ENCODE measurements at regions not wholly inside any gene's neighbourhood (a gene's known extent, or its start where the extent isn't known, plus 50 kb on each side); places are given as distances from the start of the nearest gene placed in this dataset.
"Not testable (repeated sequence)": the region's sequence is repeated elsewhere in the genome, so short reads cannot be mapped to it uniquely, and the experiment has no call there.

DNA sequence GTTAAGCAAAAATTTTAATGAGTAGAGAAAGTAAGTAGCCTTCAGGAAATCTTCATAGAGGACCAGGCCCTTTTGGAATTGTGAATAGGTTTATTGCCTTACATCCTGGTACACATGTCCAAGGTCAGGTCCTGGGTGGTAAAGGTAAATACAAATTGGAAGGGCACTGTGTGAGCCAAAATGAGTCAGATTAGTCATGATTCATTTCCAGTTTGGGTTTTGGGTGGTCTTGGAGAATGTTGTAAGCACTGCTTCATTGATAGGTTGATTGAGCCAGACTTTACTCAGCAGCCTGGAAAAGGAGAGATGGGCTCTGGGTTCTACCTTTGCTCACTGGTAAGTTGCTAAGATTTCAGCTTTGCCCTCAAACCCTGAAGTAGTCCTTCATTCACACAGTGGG, 82.5 kb upstream of the ZNF169 start:
- H3K4me3 ChIP-seq (ENCODE audit: low read length) = no peak overlapping the region
- H3K9me3 ChIP-seq (ENCODE audit: low read depth, low read length) = no peaks in the 10 kb centered on the region
- H3K27me3 ChIP-seq (ENCODE audit: insufficient read depth, low read length) = no peaks in the 10 kb centered on the region
- H3K4me1 ChIP-seq (ENCODE audit: insufficient read depth, low read length) = peaks cover 29% of the 10 kb centered on the region

DNA sequence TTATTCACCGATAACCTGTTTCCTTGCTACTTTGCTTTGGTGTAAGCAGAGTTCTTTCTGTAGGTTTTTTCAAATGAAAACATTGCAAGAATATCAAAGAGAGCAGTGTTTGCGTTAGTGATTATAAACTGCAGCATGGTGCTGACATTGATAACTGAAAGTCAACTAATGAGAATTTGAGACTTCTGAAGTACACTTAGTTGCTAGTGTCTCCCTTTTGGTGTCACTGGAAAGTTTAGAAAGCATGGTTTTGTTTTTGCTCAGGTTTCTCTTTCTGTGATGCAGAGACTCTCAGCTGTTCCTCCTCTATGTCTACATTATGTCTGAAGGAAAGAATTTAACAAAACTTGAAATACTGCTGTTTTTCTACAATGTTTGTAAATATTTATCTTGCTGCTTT, 80.2 kb upstream of the ZNF169 start:
- no peaks in the 10 kb centered on the region for H3K27me3 ChIP-seq (ENCODE audit: insufficient read depth, low read length)
- no peak overlapping the region for H3K4me3 ChIP-seq (ENCODE audit: low read length)
- H3K4me1 ChIP-seq (ENCODE audit: insufficient read depth, low read length) = peaks cover 13% of the 10 kb centered on the region
- no peaks in the 10 kb centered on the region for H3K9me3 ChIP-seq (ENCODE audit: low read depth, low read length)

DNA sequence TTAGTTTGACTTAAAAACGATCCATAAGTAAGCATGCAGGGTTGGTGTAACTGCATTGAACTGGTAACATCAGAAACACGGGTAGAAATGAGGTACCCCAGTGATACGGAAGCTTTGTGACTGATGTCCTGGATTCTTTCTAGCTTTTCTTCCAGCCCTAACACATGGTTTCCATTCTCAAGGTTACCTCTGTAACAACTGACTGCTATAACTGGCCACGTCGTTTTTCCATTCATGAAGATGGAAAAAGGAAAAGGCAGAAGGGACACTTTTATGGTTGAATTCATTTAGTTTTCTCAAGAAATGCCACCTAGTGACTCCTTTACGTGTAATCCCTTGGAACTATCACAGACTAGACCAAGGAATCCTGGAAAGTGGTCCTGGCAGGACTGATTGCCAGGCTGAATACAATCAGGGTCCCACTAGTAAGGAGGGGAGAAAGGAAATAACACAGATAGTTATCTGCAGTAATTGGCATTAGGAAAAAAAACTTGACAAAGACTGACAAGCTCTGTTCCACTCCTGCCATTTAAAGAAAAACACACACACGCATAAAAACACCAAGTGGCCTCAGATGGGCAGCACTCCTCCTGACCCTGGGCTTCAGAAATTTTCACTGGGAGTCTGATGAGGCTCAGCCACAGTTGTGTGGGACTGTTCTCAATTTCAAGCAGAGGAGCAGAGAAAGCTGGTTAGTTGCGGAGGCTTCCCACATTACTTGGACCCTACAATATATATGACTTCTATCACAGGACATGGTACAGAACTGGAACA, 77.5 kb upstream of the ZNF169 start:
- H3K9me3 ChIP-seq (ENCODE audit: low read depth, low read length) = no peaks in the 10 kb centered on the region

DNA sequence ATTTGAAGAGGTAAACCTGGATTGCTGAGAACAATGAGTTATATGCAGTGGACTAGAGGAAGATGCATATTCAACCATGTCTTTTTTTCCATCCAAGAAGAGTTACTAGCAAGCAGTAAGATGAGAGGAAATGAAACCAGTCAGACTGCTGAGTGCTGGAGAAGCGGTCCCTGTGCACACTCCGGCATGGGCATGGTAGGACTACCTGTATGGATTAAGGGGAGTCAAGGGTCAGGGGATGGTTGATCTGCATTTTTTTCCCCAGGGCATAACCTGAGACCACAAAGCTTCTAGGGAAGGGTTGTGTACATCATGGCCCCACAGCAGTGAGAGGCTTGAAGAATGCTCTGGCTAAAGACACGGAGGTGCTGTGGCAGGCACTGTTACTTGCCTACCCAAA, 76.6 kb upstream of the ZNF169 start:
- Histone ChIP-seq H3K4me1 (ENCODE audit: insufficient read depth, low read length) (no peaks in the 10 kb centered on the region), H3K27me3 (ENCODE audit: insufficient read depth, low read length) (no peaks in the 10 kb centered on the region), H3K9me3 (ENCODE audit: low read depth, low read length) (no peaks in the 10 kb centered on the region), H3K4me3 (ENCODE audit: low read length) (no peak overlapping the region)

More for the DNA sequence above, 77.5 kb upstream of the ZNF169 start:
- H3K4me1 ChIP-seq (ENCODE audit: insufficient read depth, low read length) = no peaks in the 10 kb centered on the region
- H3K27me3 ChIP-seq (ENCODE audit: insufficient read depth, low read length) = no peaks in the 10 kb centered on the region
- H3K4me3 ChIP-seq (ENCODE audit: low read length) = no peak overlapping the region

DNA sequence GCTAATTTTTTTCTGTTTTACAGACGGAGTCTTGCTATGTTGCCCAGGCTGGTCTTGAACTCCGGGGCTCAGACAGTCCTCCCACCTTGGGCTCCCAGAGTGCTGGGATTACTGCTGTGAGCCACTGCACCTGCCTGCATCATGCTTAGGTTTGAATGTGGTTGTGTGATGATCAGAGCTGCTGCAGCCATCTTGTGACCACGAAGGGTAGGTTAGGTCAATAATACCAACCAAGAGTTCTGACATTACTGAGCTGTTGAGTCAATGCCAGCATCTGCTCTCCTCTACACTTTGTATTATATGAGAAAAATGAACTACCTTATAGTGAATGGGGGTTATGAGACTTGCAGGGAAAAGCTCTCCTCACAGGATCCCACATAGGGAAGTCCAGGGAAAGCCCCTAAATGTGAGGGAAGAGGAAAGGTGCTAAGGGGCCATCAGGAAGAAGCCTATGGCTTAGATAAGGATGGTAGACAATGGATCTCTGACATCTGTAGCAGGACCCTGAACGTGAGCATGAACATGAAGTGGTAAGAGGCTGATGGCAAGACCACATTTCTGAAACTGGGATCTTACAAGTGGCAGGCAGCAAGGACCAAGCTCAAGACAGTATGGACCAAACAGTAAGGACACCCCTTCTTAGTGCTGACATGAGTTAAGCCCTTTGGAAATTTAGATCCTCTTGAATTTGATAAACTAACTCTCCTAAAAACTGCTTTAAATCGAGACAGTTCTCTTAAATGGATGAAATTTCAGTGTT, 75.7 kb upstream of the ZNF169 start:
- H3K4me3 ChIP-seq (ENCODE audit: low read length) = no peak overlapping the region
- H3K4me1 ChIP-seq (ENCODE audit: insufficient read depth, low read length) = no peaks in the 10 kb centered on the region
- no peaks in the 10 kb centered on the region for H3K27me3 ChIP-seq (ENCODE audit: insufficient read depth, low read length)
- H3K9me3 ChIP-seq (ENCODE audit: low read depth, low read length) = no peaks in the 10 kb centered on the region

DNA sequence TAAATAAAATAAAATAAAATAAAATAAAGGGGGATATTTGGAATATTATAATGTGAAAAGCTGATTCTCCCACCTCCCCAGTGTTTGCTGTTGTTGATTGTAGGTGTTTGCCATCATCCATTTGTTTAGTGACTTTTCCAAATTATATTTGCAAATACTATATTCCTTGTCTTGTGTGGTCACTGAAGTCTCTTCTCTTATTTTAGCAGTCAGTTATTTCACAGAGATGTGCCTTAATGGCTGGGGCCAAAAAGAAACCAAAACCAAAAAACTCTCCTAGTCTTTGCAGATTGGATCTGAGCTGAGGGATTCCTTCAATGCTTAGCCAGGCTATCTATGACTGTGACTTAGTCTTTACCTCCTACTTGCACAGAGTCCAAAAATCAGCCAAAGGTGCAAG, 70.9 kb upstream of the ZNF169 start:
- Histone ChIP-seq H3K4me3 (ENCODE audit: low read length) (no peak overlapping the region), H3K27me3 (ENCODE audit: insufficient read depth, low read length) (no peaks in the 10 kb centered on the region), H3K4me1 (ENCODE audit: insufficient read depth, low read length) (no peaks in the 10 kb centered on the region), H3K9me3 (ENCODE audit: low read depth, low read length) (peaks cover 6% of the 10 kb centered on the region)

DNA sequence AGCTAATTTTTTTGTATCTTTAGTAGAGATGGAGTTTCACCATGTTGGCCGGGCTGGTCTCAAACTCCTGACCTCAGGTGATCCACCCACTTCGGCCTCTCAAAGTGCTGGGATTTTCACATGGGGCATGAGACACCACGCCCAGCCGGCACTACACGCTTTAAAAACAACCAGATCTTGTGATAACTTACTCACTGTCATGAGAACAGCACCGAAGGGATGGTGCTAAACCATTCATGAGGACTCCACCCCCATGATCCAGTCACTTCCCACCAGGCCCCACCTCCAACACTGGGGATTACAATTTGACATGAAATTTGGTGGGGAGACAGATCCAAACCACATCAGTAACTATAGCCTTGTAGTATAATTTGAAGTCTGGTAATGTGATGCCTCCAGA, 67.4 kb upstream of the ZNF169 start:
- H3K4me1 ChIP-seq (ENCODE audit: insufficient read depth, low read length); H3K27me3 ChIP-seq (ENCODE audit: insufficient read depth, low read length); H3K4me3 ChIP-seq (ENCODE audit: low read length): not testable (repeated sequence)
- H3K9me3 ChIP-seq (ENCODE audit: low read depth, low read length) = peaks cover 19% of the 10 kb centered on the region

DNA sequence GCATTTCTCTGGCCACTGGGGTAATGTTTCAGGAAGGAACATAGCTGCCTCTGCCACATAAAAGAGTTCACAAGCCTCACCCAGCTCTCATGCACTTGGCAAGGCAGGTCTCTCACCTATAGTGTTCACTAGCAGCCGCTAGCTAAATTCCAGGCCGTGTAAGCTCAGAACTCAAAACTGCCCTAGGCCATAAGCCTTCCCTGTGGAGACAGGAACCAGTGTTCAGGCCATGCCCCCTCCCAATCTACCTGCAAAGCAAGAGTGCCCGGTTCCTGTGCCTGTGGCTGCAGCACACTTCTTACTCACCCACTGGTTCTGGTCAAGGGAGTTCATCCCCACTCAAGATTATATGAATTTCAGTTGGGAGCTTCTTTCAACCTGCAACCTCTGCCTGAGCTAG, 60.7 kb upstream of the ZNF169 start:
- no peak overlapping the region for H3K4me3 ChIP-seq (ENCODE audit: low read length)
- H3K9me3 ChIP-seq (ENCODE audit: low read depth, low read length) = peaks cover 12% of the 10 kb centered on the region
- H3K27me3 ChIP-seq (ENCODE audit: insufficient read depth, low read length) = no peaks in the 10 kb centered on the region
- no peaks in the 10 kb centered on the region for H3K4me1 ChIP-seq (ENCODE audit: insufficient read depth, low read length)

DNA sequence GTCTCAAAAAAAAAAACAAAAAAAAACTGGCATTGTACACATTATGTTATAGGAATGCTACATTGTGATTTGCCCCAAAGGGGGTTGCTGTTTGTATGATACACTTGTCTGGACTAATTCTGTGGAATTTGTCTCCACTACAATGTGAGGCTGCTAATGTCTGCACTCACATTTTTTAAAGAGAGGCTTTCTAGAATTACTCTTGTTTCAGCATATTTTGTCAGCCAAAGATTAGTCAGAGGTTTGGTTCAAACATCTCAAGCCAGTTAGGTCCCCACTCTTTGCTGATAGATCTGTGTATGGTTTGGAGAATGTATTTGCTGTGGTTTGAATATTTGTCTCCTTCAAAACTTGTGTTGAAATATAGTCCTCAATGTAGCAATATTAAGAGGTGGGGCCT, 59.3 kb upstream of the ZNF169 start:
- Histone ChIP-seq H3K4me3 (ENCODE audit: low read length) (no peak overlapping the region), H3K27me3 (ENCODE audit: insufficient read depth, low read length) (no peaks in the 10 kb centered on the region), H3K9me3 (ENCODE audit: low read depth, low read length) (peaks cover 8% of the 10 kb centered on the region), H3K4me1 (ENCODE audit: insufficient read depth, low read length) (no peaks in the 10 kb centered on the region)

DNA sequence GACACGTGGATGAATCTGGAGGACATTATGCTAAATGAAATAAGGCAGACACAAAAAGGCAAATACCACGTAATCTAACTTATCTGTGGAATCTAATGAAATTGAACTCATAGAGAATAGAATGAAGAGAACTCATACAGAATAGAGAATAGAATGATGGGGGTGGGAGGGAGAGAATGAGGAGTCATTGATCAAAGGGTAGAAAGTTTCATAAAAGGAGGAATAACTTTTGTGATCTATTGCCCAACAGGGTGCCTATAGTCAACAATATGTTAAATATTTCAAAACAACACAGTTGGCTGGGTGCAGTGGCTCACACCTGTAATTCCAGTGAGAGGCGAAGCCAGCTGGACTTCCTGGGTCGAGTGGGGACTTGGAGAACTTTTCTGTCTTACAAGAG, 54.9 kb upstream of the ZNF169 start:
- Histone ChIP-seq H3K4me3 (ENCODE audit: low read length) (no peak overlapping the region), H3K9me3 (ENCODE audit: low read depth, low read length) (no peaks in the 10 kb centered on the region), H3K4me1 (ENCODE audit: insufficient read depth, low read length) (no peaks in the 10 kb centered on the region), H3K27me3 (ENCODE audit: insufficient read depth, low read length) (no peaks in the 10 kb centered on the region)

DNA sequence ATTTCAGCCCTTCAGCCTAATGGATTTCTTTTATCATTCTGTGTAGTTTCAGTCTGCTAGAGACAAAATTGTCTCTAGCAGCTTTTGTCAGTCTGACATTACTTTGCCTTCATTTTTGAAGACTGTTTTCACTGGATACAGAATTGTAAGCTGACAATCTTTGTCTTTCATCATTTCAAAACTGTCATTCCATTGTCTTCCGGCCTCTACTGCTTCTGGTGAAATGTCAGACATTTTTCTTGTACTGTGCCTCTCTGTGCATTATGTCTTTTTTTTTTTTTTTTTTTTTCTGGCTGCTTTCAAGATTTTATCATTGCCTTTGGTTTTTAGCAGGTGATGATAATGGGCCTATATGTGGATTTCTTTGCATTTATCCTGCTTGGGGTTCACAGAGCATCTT, 51.3 kb upstream of the ZNF169 start:
- H3K4me1 ChIP-seq (ENCODE audit: insufficient read depth, low read length) = no peaks in the 10 kb centered on the region

More for the DNA sequence above, 51.3 kb upstream of the ZNF169 start:
- Histone ChIP-seq H3K27me3 (ENCODE audit: insufficient read depth, low read length) (no peaks in the 10 kb centered on the region), H3K9me3 (ENCODE audit: low read depth, low read length) (no peaks in the 10 kb centered on the region), H3K4me3 (ENCODE audit: low read length) (no peak overlapping the region)
